ENCODE measurements at regions not wholly inside any gene's neighbourhood (a gene's known extent, or its start where the extent isn't known, plus 50 kb on each side); places are given as distances from the start of the nearest gene placed in this dataset.
A peak's percentile ranks its signal among the peaks of the same experiment; 100 is the strongest.

GRCh38 chr15:31537770-31538592 lies 211.3 kb downstream of the KLF13 start:
- intact Hi-C loops (cut with micrococcal nuclease) = no loop called here
- Mint-ChIP-seq H3K27ac (no peak overlapping the region), H3K4me1 (peaks cover 2% of the 10 kb centered on the region), H3K27me3 (peaks cover 43% of the 10 kb centered on the region), H3K4me3 (no peak overlapping the region), H3K36me3 (ENCODE audit: low read depth) (no peaks in the 10 kb centered on the region), H3K9me3 (no peaks in the 10 kb centered on the region)
- DNase-seq = no peak

DNA sequence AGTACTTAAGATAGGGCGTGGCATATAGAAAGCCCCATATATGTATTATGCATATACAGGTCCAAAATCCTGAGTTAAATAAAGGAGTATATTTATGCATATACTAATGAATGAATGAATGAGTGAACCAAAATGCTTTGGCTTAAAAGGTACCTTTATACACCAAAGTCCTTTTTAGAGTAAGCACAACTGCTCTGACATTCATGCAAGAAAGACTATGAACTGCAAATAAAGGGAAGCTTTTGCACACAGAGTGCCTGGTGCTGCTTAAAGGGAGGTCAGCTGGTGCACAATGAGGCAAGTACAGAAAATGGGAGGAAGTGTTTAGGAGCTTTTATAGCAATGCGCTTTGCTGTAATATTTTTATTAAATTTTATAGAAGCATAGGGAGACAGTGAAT lies 214.0 kb downstream of the KLF13 start:
- peak; percentile 25 for DNase-seq
- Mint-ChIP-seq H3K27me3 (peaks cover 55% of the 10 kb centered on the region), H3K36me3 (ENCODE audit: low read depth) (no peaks in the 10 kb centered on the region), H3K27ac (no peak overlapping the region), H3K4me3 (no peak overlapping the region), H3K9me3 (peaks cover 4% of the 10 kb centered on the region), H3K4me1 (peaks cover 2% of the 10 kb centered on the region)
- intact Hi-C loops (cut with micrococcal nuclease) = no loop called here

DNA sequence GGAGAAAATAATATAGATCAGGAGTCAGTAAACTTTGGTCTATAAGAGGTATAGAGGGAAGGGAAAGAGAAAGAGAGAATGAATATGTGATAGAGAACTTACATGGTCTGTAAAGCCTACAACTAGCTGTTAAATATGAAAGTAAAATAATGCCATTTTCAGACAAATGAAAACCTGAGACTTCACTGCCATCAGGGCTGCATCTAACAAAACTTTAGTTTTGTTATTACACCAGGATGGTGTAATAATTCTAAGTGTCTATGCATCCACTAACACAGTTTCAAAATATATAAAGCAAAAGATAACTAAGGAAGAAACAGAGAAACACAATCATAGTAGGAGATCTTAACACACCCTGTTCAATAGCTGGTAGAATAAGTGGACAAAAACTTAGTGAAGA lies 217.7 kb downstream of the KLF13 start:
- peaks cover 4% of the 10 kb centered on the region for H3K9me3 Mint-ChIP-seq
- no peak overlapping the region for H3K4me3 Mint-ChIP-seq
- peaks cover 2% of the 10 kb centered on the region for H3K4me1 Mint-ChIP-seq
- no peak overlapping the region for H3K27ac Mint-ChIP-seq
- peaks cover 62% of the 10 kb centered on the region for H3K27me3 Mint-ChIP-seq
- no peaks in the 10 kb centered on the region for H3K36me3 Mint-ChIP-seq (ENCODE audit: low read depth)
- intact Hi-C loops (cut with micrococcal nuclease) = no loop called here
- DNase-seq = no peak

DNA sequence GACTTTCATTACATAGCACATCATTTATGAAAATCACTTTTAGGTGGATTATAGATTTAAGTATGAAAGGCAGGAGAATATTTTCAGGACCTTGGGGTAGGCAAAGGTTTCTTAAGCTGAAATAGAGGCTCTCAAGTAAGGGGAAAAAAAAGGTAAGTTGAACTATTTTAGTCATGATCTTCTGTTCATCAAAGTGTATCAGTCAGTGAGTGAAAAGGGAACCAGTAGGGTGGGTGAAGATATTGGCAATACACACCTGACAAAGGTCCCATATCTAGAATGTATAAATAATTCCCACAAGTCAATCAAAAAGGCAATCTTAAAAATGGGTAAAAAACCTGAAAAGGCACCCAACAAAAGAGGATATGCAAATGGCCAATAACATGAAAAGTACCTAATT lies 218.6 kb downstream of the KLF13 start:
- Mint-ChIP-seq H3K27me3 (peaks cover 53% of the 10 kb centered on the region), H3K4me3 (no peak overlapping the region), H3K36me3 (ENCODE audit: low read depth) (no peaks in the 10 kb centered on the region), H3K27ac (no peak overlapping the region), H3K4me1 (no peaks in the 10 kb centered on the region), H3K9me3 (peaks cover 4% of the 10 kb centered on the region)
- DNase-seq = no peak
- intact Hi-C loops (cut with micrococcal nuclease) = no loop called here

GRCh38 chr15:31550211-31550977 lies 223.8 kb downstream of the KLF13 start:
- H3K4me1 Mint-ChIP-seq = peaks cover 6% of the 10 kb centered on the region
- intact Hi-C loops (cut with micrococcal nuclease) = no loop called here

GRCh38 chr15:31551323-31551722 lies 224.7 kb downstream of the KLF13 start:
- peaks cover 6% of the 10 kb centered on the region for H3K4me1 Mint-ChIP-seq
- no peaks in the 10 kb centered on the region for H3K9me3 Mint-ChIP-seq
- no peaks in the 10 kb centered on the region for H3K36me3 Mint-ChIP-seq (ENCODE audit: low read depth)
- no peak overlapping the region for H3K27ac Mint-ChIP-seq
- H3K4me3 Mint-ChIP-seq = no peak overlapping the region
- intact Hi-C loops (cut with micrococcal nuclease) = no loop called here
- peaks cover 15% of the 10 kb centered on the region for H3K27me3 Mint-ChIP-seq
- peak; percentile 45 for DNase-seq

More at GRCh38 chr15:31550211-31550977, 223.8 kb downstream of the KLF13 start:
- Mint-ChIP-seq H3K27me3 (peaks cover 18% of the 10 kb centered on the region), H3K9me3 (no peaks in the 10 kb centered on the region), H3K27ac (no peak overlapping the region), H3K36me3 (ENCODE audit: low read depth) (no peaks in the 10 kb centered on the region), H3K4me3 (no peak overlapping the region)
- peak; percentile 51 for DNase-seq

DNA sequence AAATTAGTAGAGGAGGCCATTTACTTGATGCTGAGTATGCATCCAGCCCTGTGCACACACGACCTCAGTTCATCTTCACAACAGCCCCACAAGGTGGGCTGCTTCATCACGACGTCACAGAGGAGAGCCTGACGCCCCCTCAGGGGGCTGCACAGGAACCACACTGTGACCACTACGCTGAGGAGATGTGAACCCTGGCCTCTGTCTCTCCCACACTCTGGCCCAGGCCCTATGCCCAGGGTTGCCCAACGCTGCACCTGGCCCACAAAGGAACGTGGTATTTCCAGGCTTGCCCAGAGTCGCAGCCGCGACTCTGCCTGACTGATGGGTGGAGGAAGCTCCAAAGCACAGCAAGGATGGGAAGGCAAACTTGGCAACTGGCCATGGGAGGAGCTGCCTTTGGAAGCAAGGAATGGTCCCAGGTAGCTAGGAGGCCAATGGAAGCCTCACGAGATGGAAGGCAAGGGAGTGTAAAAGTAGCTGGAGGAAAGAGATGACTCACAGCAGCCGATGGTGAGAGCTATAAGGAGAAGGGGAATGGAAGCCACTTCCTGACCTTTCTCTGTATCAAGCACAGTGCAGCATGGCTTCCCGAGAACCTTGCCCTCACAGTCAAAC lies 226.0 kb downstream of the KLF13 start:
- DNase-seq = peak; percentile 36
- intact Hi-C loops (cut with micrococcal nuclease) = no loop called here
- Mint-ChIP-seq H3K9me3 (no peaks in the 10 kb centered on the region), H3K36me3 (ENCODE audit: low read depth) (no peaks in the 10 kb centered on the region), H3K27ac (no peak overlapping the region), H3K4me1 (peaks cover 6% of the 10 kb centered on the region), H3K4me3 (no peak overlapping the region), H3K27me3 (peaks cover 8% of the 10 kb centered on the region)

DNA sequence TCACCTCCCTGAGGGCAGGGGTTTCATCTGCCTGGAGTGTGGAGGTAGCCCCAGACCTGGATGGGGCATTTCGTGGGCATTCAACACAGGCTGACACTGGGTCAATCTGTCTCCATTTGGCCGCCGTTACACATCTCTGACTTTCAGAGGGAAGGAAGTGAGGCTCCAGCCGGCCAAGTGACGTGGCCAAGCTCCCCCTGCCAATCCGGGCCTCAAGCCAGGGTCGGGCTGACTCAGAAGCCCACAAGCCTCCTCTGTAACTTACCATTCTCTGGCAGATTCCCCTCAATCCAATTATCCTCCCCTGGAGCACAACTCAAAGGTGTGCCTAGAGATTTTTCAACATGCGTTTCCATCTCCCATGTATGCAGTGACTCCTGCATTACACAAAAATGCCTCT lies 227.6 kb downstream of the KLF13 start:
- H3K4me3 Mint-ChIP-seq = no peak overlapping the region
- H3K27ac Mint-ChIP-seq = no peak overlapping the region
- H3K4me1 Mint-ChIP-seq = peaks cover 6% of the 10 kb centered on the region
- no peaks in the 10 kb centered on the region for H3K36me3 Mint-ChIP-seq (ENCODE audit: low read depth)
- intact Hi-C loops (cut with micrococcal nuclease) = no loop called here
- peaks cover 1% of the 10 kb centered on the region for H3K27me3 Mint-ChIP-seq
- H3K9me3 Mint-ChIP-seq = no peaks in the 10 kb centered on the region
- peak; percentile 36 for DNase-seq

- Mint-ChIP-seq H3K9me3 (no peaks in the 10 kb centered on the region), H3K27me3 (peaks cover 1% of the 10 kb centered on the region), H3K36me3 (ENCODE audit: low read depth) (no peaks in the 10 kb centered on the region), H3K27ac (no peak overlapping the region), H3K4me3 (no peak overlapping the region), H3K4me1 (peaks cover 6% of the 10 kb centered on the region)
- no peak for DNase-seq
- intact Hi-C loops (cut with micrococcal nuclease) = no loop called here
Measured at GRCh38 chr15:31555022-31555421, 228.4 kb downstream of the KLF13 start.

DNA sequence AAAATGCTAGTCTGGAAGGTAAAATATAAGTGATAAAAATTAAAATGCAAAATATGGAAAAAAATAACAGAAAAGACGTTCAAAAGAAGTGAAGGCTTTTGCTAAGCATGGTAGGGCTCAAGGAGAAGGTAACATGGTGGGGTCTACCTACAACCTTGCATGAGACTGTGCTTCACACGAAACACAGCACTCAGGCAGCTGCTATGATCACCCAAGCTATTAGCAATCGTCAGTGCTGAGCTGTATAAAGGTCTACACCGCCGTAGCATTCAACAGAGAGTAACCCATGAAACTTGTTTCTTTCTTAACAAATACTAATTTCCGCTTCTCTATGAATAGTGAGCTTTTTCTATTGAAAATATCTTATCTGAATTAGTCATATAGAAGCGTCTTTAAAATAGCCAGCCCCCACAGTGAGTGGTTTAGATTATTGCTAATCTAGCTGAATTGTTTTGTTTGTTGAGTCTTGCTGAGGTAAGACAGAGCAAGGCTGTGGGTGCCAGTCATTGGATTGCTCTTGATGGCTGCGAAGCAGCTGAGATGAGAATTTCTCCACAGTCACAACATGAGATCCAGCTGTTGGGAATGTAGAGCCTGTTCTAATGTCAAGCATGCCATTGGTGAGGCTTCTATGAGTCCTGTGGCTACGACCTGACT lies 230.0 kb downstream of the KLF13 start:
- Mint-ChIP-seq H3K27ac (no peak overlapping the region), H3K36me3 (ENCODE audit: low read depth) (no peaks in the 10 kb centered on the region), H3K4me3 (no peak overlapping the region), H3K27me3 (peaks cover 1% of the 10 kb centered on the region), H3K4me1 (peaks cover 5% of the 10 kb centered on the region), H3K9me3 (no peaks in the 10 kb centered on the region)
- intact Hi-C loops (cut with micrococcal nuclease) = no loop called here
- no peak for DNase-seq

DNA sequence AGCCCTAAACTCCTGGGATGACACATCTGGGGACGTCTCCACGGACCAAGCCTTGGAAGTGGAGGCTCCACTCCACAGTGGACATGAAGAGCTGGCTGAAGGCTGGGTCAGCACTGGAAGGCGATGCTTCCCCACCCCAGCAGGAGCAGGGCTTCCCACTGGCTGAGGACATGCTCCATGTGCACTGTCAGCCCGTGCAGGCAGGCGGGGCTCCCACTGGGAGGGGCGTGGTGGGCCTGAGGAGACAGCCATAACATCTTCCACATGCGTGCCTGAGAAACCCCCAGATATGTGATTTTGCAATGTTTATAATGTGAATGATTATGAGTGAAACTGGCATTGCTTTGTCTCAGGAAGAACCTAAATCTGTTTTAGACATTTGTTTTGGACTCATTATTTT lies 231.3 kb downstream of the KLF13 start:
- no peaks in the 10 kb centered on the region for H3K9me3 Mint-ChIP-seq
- no peaks in the 10 kb centered on the region for H3K4me1 Mint-ChIP-seq
- H3K36me3 Mint-ChIP-seq (ENCODE audit: low read depth) = no peaks in the 10 kb centered on the region
- H3K4me3 Mint-ChIP-seq = no peak overlapping the region
- H3K27ac Mint-ChIP-seq = no peak overlapping the region
- peaks cover 1% of the 10 kb centered on the region for H3K27me3 Mint-ChIP-seq
- peak; percentile 40 for DNase-seq
- intact Hi-C loops (cut with micrococcal nuclease) = no loop called here

- Mint-ChIP-seq H3K27ac (no peak overlapping the region), H3K4me3 (no peak overlapping the region), H3K36me3 (ENCODE audit: low read depth) (no peaks in the 10 kb centered on the region), H3K27me3 (peaks cover 5% of the 10 kb centered on the region), H3K4me1 (no peaks in the 10 kb centered on the region), H3K9me3 (no peaks in the 10 kb centered on the region)
- peak; percentile 38 for DNase-seq
- intact Hi-C loops (cut with micrococcal nuclease) = no loop called here
Measured at GRCh38 chr15:31558840-31559239, 232.2 kb downstream of the KLF13 start.

DNA sequence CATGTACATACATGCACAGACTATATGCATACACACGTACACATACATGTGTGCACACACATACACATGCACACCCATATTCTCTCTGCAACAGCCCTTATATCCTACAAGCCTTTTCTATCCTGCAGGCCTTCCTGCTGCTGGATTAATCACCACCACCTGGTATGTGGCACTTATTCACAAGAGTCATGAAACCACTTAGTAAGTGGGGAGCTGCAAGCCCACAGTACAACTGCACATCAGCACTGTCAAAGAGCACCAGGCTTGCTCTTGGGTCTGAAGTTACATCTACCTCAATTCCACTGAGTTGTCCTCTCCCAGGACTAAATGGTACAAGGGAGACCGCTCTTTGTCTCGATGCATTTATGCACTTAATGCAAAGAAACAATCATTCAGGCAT lies 233.2 kb downstream of the KLF13 start:
- Mint-ChIP-seq H3K27ac (no peak overlapping the region), H3K4me1 (no peaks in the 10 kb centered on the region), H3K36me3 (ENCODE audit: low read depth) (no peaks in the 10 kb centered on the region), H3K4me3 (no peak overlapping the region), H3K27me3 (peaks cover 5% of the 10 kb centered on the region), H3K9me3 (no peaks in the 10 kb centered on the region)
- DNase-seq = peak; percentile 44
- intact Hi-C loops (cut with micrococcal nuclease) = no loop called here

DNA sequence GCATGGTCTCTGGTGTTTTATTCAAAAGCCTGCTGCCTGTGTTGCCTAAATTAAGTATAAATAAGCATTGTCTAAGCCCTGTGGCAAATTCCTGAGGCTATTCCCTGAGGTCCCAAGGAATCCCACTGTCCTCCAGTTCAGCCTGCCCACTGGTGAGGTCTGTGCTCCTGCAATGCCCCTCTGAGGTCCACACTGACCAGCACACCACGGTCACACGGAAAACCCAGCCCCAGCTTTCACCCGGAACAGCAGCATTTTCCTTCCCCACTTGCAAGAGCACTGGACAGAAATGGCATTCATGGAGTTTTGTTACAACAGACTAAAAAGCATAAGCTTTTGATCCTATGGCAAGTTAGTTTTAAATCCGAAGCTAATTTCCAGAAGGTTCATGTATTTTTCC lies 234.0 kb downstream of the KLF13 start:
- no peaks in the 10 kb centered on the region for H3K9me3 Mint-ChIP-seq
- H3K27me3 Mint-ChIP-seq = peaks cover 5% of the 10 kb centered on the region
- H3K27ac Mint-ChIP-seq = no peak overlapping the region
- intact Hi-C loops (cut with micrococcal nuclease) = no loop called here
- no peak overlapping the region for H3K4me3 Mint-ChIP-seq
- no peaks in the 10 kb centered on the region for H3K36me3 Mint-ChIP-seq (ENCODE audit: low read depth)
- peak; percentile 40 for DNase-seq
- no peaks in the 10 kb centered on the region for H3K4me1 Mint-ChIP-seq

Measured in activated CD4-positive, alpha-beta T cell treated with anti-CD3 and anti-CD28 coated beads, Interleukin-2, amount 10 ng/mL, durations not matched to agents 24 days and 14 days (primary cell).